VCaP (cell line): ENCODE measurements at regions not wholly inside any gene's neighbourhood (a gene's known extent, or its start where the extent isn't known, plus 50 kb on each side); places are given as distances from the start of the nearest gene placed in this dataset.

ENCODE experiments used
- H3K27ac ChIP-seq: fragments of 450-650 bp; 2 replicates; pipeline ENCODE4 v1.5.1; 2017
- CTCF ChIP-seq: fragments of 450-650 bp; conservative IDR thresholded peaks from 2 replicates; pipeline ENCODE4 v1.5.1; 2017; ENCODE audit warnings: mild to moderate bottlenecking, moderate library complexity

DNA sequence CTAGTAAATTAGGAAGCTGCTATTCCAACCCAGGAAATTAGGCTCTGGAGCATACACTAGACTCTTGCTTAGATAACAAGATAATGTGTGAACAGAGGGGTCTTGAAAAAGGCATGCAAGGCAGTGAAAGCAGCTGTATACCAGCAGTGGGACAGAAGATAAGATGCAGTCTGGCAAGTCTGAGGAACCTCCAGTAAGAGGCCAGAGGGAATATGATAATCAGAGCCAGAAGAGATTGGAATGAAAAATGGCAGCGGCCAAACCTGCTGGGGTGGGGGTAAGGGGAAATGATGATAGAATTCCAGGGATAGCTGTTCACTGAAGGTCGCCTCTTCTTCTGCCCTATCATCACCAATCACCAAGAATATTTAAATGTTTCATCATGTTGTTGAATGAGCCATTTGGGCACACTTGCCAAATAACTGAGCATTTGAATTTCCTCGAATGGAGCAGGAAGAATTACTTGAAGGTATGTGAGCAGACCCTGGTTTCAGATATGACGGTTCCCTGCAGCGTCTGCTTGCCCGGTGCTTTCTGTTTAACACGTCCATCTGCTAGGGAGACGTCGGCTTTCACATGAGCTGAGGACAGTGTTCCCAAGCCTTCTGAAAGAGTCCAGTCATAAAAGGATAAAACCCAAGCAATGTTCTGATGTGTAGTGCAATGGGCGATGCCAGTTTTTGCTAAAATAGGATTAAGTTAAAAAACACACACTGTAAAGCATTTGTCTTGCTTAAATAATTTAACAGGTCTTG lies 173.3 kb downstream of the RWDD3 start:
- TF ChIP-seq CTCF = no peak
- no peak overlapping the region for H3K27ac ChIP-seq

DNA sequence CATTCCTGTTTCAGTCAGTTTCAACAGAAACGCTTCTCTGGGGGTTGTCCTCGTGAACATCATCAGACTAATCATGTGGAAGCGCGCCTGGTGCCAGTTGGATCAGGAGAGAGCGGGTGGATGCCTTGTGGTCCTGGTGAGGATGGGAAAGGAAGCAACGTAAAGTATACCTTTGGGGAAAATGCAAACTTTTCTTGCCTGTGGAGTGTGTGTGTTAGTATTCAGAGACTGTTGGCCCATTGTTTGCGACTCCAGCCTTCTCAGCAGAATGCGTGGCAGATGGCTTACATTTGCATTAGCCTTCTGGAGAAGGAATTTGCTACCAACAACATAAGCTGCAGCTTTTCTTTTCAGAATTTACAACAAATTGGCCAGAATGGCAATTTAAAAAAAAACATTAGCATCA lies 173.9 kb downstream of the RWDD3 start:
- TF ChIP-seq CTCF = no peak
- H3K27ac ChIP-seq = no peak overlapping the region

GRCh38 chr1:95408507-95409136 lies 174.6 kb downstream of the RWDD3 start:
- no peak overlapping the region for H3K27ac ChIP-seq

DNA sequence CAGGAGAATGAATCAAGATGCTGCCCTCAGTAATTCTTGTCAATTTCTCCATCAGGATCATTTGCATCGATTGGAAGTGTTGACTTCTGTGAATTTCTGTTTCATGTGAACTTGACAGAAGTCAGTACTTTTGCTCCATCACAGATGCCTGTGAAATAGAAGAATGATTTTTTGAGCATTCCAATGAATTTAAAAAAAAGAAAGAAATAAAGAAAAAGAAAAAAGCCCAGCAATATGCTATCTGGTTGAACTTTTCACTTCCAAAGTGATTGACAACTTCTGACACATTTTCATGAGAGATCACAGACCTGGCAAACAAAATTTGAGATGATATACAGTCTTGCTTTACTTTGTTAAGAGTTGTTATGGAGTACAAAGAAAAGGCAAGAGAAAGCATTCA lies 175.3 kb downstream of the RWDD3 start:
- TF ChIP-seq CTCF = no peak
- H3K27ac ChIP-seq = no peak overlapping the region

More at GRCh38 chr1:95408507-95409136, 174.6 kb downstream of the RWDD3 start:
- no peak for TF ChIP-seq CTCF

- no peak overlapping the region for H3K27ac ChIP-seq
- TF ChIP-seq CTCF = no peak
Measured at GRCh38 chr1:95409901-95410300, 175.9 kb downstream of the RWDD3 start.

- no peak for TF ChIP-seq CTCF
- H3K27ac ChIP-seq = no peak overlapping the region
Measured at GRCh38 chr1:95415146-95415545, 181.1 kb downstream of the RWDD3 start.

DNA sequence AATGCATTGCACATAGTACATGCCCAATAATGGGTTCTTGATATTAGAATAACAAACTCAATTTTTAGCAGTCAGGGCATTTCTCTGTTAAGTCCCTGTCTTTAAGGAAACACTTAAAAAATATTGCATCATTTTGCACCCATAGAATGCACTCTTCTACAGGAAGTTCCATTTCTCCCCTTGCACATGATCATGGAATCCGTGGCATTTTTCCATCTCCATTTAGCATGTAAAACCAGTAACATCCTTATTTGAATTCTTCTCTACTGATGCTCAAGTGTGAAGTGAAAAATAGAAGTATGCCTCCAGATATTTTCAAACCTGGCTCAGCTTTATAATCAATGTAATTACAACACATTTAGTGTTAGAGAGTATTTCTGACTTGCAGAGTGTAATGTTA lies 192.8 kb downstream of the RWDD3 start:
- H3K27ac ChIP-seq = no peak overlapping the region
- no peak for TF ChIP-seq CTCF
